ENCODE measurements at regions not wholly inside any gene's neighbourhood (a gene's known extent, or its start where the extent isn't known, plus 50 kb on each side); places are given as distances from the start of the nearest gene placed in this dataset.

- TF ChIP-seq CTCF (IDR thresholded peaks at IDR 0.05) (no peak), POLR2A (IDR thresholded peaks at IDR 0.05) (no peak)
Measured at GRCh38 chr3:137854533-137855261, 90.6 kb downstream of the SOX14 start.

All from uterus (tissue), 2 donors.